Endothelial cell of umbilical vein (primary cell): ENCODE measurements at regions not wholly inside any gene's neighbourhood (a gene's known extent, or its start where the extent isn't known, plus 50 kb on each side); places are given as distances from the start of the nearest gene placed in this dataset.

Experiments
- CTCF ChIP-seq, 2 donors: IDR thresholded peaks; 1 replicate in 1 of 2; 2 replicates in 1 of 2; pipeline ENCODE4 v1.5.1; 2011; ENCODE audit warnings: low read length in 2 of 2, mild to moderate bottlenecking in 2 of 2, moderate library complexity in 2 of 2, control low read depth in 1 of 2, inconsistent platforms in 1 of 2, low read depth in 1 of 2; ENCODE audit not compliant: insufficient read depth in 1 of 2; ENCODE audit errors: extremely low read depth in 1 of 2
- EZH2 ChIP-seq: IDR thresholded peaks from 2 replicates; pipeline ENCODE4 v1.6.1; 2012; ENCODE audit warnings: borderline replicate concordance, low read depth, mild to moderate bottlenecking, moderate library complexity, low read length, inconsistent platforms; ENCODE audit not compliant: severe bottlenecking
- FOS ChIP-seq: IDR thresholded peaks from 2 replicates; pipeline ENCODE4 v1.6.1; 2011; ENCODE audit warnings: mild to moderate bottlenecking, low read length, moderate library complexity, borderline replicate concordance; ENCODE audit not compliant: insufficient read depth
- GATA2 ChIP-seq: IDR thresholded peaks from 2 replicates; pipeline ENCODE4 v1.7.0; 2011; ENCODE audit warnings: low read depth, mild to moderate bottlenecking, moderate library complexity, mixed read lengths, low read length; ENCODE audit not compliant: insufficient read length, insufficient read depth
- JUN ChIP-seq: IDR thresholded peaks from 2 replicates; pipeline ENCODE4 v1.6.1; 2011; ENCODE audit warnings: borderline replicate concordance, low read depth; ENCODE audit not compliant: insufficient read length, insufficient read depth
- MAX ChIP-seq: IDR thresholded peaks from 2 replicates; pipeline ENCODE4 v1.6.1; 2011; ENCODE audit not compliant: insufficient read depth, insufficient read length
- MYC ChIP-seq: IDR thresholded peaks from one replicate; pipeline ENCODE4 v1.6.1; 2011; ENCODE audit warnings: mild to moderate bottlenecking, low read depth, low read length
- POLR2A ChIP-seq: IDR thresholded peaks from 2 replicates; pipeline ENCODE4 v1.6.1; 2012; ENCODE audit warnings: low read depth, mild to moderate bottlenecking, control low read depth, low read length
- POLR2AphosphoS5 ChIP-seq: IDR thresholded peaks from 2 replicates; pipeline ENCODE4 v1.6.1; 2012; ENCODE audit warnings: low read depth, mild to moderate bottlenecking, control low read depth, low read length, moderate library complexity; ENCODE audit not compliant: insufficient read depth

DNA sequence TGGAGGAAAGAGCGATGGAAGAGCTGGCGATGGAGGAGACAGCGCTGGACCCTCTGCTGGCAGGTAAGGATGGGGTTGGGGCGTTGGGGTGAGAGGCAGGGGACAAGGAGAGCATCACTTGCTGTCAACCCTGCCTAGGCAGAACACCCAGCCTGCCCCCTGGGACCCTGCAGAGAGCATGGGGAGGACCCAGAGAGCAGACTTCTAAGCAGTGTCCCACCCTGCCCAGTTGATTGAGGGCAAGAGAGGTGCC is 111.6 kb upstream of the ANO1 start:
- TF ChIP-seq CTCF (IDR thresholded peaks at IDR 0.05; ENCODE audit: extremely low read depth in 1 of 2, insufficient read depth in 1 of 2, low read depth in 1 of 2, low read length in 2 of 2) (no peak), POLR2A (no peak), MAX (no peak), MYC (no peak), EZH2 (no peak), POLR2AphosphoS5 (no peak), JUN (no peak), GATA2 (no peak), FOS (no peak)
